GM23338 (cell line): ENCODE measurements at regions not wholly inside any gene's neighbourhood (a gene's known extent, or its start where the extent isn't known, plus 50 kb on each side); places are given as distances from the start of the nearest gene placed in this dataset.

Source experiments
- ATAC-seq: fragments of 200-7000 bp; cut with Tn5 transposase; 3 replicates; pipeline ENCODE4 v1.9.1; 2020
- DNase-seq: peaks from one replicate; pipeline ENCODE4 v3.0.0-alpha.2; 2015; ENCODE audit warnings: low spot score
- H2AFZ ChIP-seq: fragments of 200-600 bp; sonication (generic); 2 replicates; pipeline ENCODE4 v1.8.0; 2016; ENCODE audit warnings: antibody characterized with exemption, mild to moderate bottlenecking, moderate library complexity
- H3F3A ChIP-seq: fragments of 200-600 bp; sonication (generic); replicated peaks from 2 replicates; pipeline ENCODE4 v1.8.0; 2017; ENCODE audit warnings: antibody characterized with exemption, mixed run types, low read depth
- H3K27ac ChIP-seq: fragments of 200-600 bp; sonication (generic); 2 replicates; pipeline ENCODE4 v1.6.1; 2016; ENCODE audit warnings: low read depth
- H3K27me3 ChIP-seq: fragments of 200-600 bp; sonication (generic); 2 replicates; pipeline ENCODE4 v1.8.0; 2016; ENCODE audit warnings: mild to moderate bottlenecking, mixed run types, moderate library complexity; ENCODE audit not compliant: insufficient read depth
- H3K36me3 ChIP-seq: fragments of 200-600 bp; sonication (generic); 2 replicates; pipeline ENCODE4 v1.8.0; 2016; ENCODE audit warnings: mild to moderate bottlenecking; ENCODE audit not compliant: insufficient read depth
- H3K4me1 ChIP-seq: fragments of 200-600 bp; sonication (generic); 2 replicates; pipeline ENCODE4 v1.8.0; 2016; ENCODE audit warnings: mild to moderate bottlenecking, moderate library complexity; ENCODE audit not compliant: insufficient read depth
- H3K4me2 ChIP-seq: fragments of 200-600 bp; sonication (generic); 2 replicates; pipeline ENCODE4 v1.7.1; 2017; ENCODE audit warnings: mixed run types
- H3K4me3 ChIP-seq: fragments of 200-600 bp; sonication (generic); 2 replicates; pipeline ENCODE4 v1.6.1; 2016; ENCODE audit warnings: mixed run types
- H3K79me2 ChIP-seq: fragments of 200-600 bp; sonication (generic); replicated peaks from 2 replicates; pipeline ENCODE4 v1.8.0; 2017; ENCODE audit warnings: mild to moderate bottlenecking; ENCODE audit not compliant: insufficient read depth
- H3K9me2 ChIP-seq: fragments of 200-600 bp; sonication (generic); 2 replicates; pipeline ENCODE4 v1.8.0; 2017; ENCODE audit not compliant: insufficient read depth
- H4K20me1 ChIP-seq: fragments of 200-600 bp; sonication (generic); replicated peaks from 2 replicates; pipeline ENCODE4 v1.8.0; 2017; ENCODE audit warnings: mild to moderate bottlenecking; ENCODE audit not compliant: insufficient read depth
- H3K27ac Mint-ChIP-seq: 2 replicates; pipeline ENCODE4 v1.8.0; 2020; ENCODE audit warnings: inconsistent platforms, mild to moderate bottlenecking, moderate library complexity, mixed read lengths
- H3K27me3 Mint-ChIP-seq: 3 replicates; pipeline ENCODE4 v1.8.0; 2022; ENCODE audit warnings: low read depth, mild to moderate bottlenecking, moderate library complexity, mixed read lengths, inconsistent platforms; ENCODE audit not compliant: insufficient read depth, poor library complexity
- H3K36me3 Mint-ChIP-seq: 3 replicates; pipeline ENCODE4 v1.8.0; 2021; ENCODE audit warnings: low read depth, mild to moderate bottlenecking, inconsistent platforms, moderate library complexity, mixed read lengths
- H3K4me1 Mint-ChIP-seq: 3 replicates; pipeline ENCODE4 v1.8.0; 2020; ENCODE audit warnings: mild to moderate bottlenecking, inconsistent platforms, mixed read lengths
- H3K4me3 Mint-ChIP-seq: 3 replicates; pipeline ENCODE4 v1.8.0; 2021; ENCODE audit warnings: moderate library complexity, mild to moderate bottlenecking, inconsistent platforms, mixed read lengths
- H3K9me3 Mint-ChIP-seq: 3 replicates; pipeline ENCODE4 v1.8.0; 2020; ENCODE audit warnings: moderate library complexity, mild to moderate bottlenecking, inconsistent platforms, mixed read lengths
- CREB1 ChIP-seq: fragments of 250-450 bp; sonication (Bioruptor Pico); IDR thresholded peaks from 2 replicates; pipeline ENCODE4 v1.5.0; 2020; ENCODE audit warnings: low read depth, mild to moderate bottlenecking, moderate library complexity
- EZH2 ChIP-seq: fragments of 200-600 bp; sonication (generic); IDR thresholded peaks from one replicate; pipeline ENCODE4 v1.8.0; 2017; ENCODE audit warnings: antibody characterized with exemption, mild to moderate bottlenecking, low read depth; ENCODE audit not compliant: unreplicated experiment
- EZH2phosphoT487 ChIP-seq: fragments of 200-600 bp; sonication (generic); IDR thresholded peaks from one replicate; pipeline ENCODE4 v1.8.1; 2018; ENCODE audit warnings: antibody characterized with exemption; ENCODE audit not compliant: unreplicated experiment
- JUNB ChIP-seq: IDR thresholded peaks from one replicate; pipeline ENCODE4 v1.6.1; 2016; ENCODE audit warnings: antibody characterized with exemption; ENCODE audit not compliant: unreplicated experiment
- NANOG ChIP-seq: IDR thresholded peaks from 2 replicates; pipeline ENCODE4 v1.6.1; 2016; ENCODE audit warnings: antibody characterized with exemption, borderline replicate concordance
- POLR2AphosphoS5 ChIP-seq: IDR thresholded peaks from 2 replicates; pipeline ENCODE4 v1.6.1; 2016; ENCODE audit warnings: antibody characterized with exemption, low read depth
- REST ChIP-seq: IDR thresholded peaks from one replicate; pipeline ENCODE4 v1.6.1; 2018; ENCODE audit warnings: antibody characterized with exemption; ENCODE audit not compliant: unreplicated experiment
- STAT1 ChIP-seq: IDR thresholded peaks from one replicate; pipeline ENCODE4 v1.6.1; 2016; ENCODE audit warnings: antibody characterized with exemption; ENCODE audit not compliant: unreplicated experiment
- ZNF114 ChIP-seq: fragments of 250-450 bp; sonication (Bioruptor Pico); IDR thresholded peaks from 2 replicates; pipeline ENCODE4 v1.5.0; 2020; ENCODE audit warnings: mild to moderate bottlenecking, moderate library complexity
- ZNF331 ChIP-seq: fragments of 250-450 bp; sonication (Bioruptor Pico); IDR thresholded peaks from 2 replicates; pipeline ENCODE4 v1.5.0; 2020; ENCODE audit warnings: low read depth, mild to moderate bottlenecking, moderate library complexity
- TF ChIP-seq, protein P1 (sequence below): fragments of 250-450 bp; sonication (Bioruptor Pico); IDR thresholded peaks from 2 replicates; pipeline ENCODE4 v1.5.0; 2020; ENCODE audit warnings: mild to moderate bottlenecking, moderate library complexity
- TF ChIP-seq, protein P2 (sequence below), 2 experiments: fragments of 200-600 bp in 1 of 2; sonication (generic) in 1 of 2; conservative IDR thresholded peaks; 2 replicates each; pipeline versions ENCODE4 v1.5.1 to v1.6.1; 2016 to 2017; ENCODE audit warnings: antibody characterized with exemption in 2 of 2, low read depth in 2 of 2, mild to moderate bottlenecking in 2 of 2, moderate library complexity in 1 of 2
- TF ChIP-seq, protein P3 (sequence below): IDR thresholded peaks from 2 replicates; pipeline ENCODE4 v1.6.1; 2016; ENCODE audit warnings: antibody characterized with exemption

GRCh38 chr2:195382186-195382585 is 274.8 kb upstream of the SLC39A10 start:
- no peak for ATAC-seq
- H3K4me2 ChIP-seq, result no peak overlapping the region
- peaks cover 3% of the 10 kb centered on the region; the same call in 2 of the 3 replicates for H3K9me3 Mint-ChIP-seq

More at GRCh38 chr2:195382186-195382585, 274.8 kb upstream of the SLC39A10 start:
- no peaks in the 10 kb centered on the region for H3K4me1 ChIP-seq
- H3K27me3 ChIP-seq, result no peaks in the 10 kb centered on the region
- DNase-seq, result no peak
- Mint-ChIP-seq H3K27me3 (no peaks in the 10 kb centered on the region), H3K27ac (no peak overlapping the region), H3K4me1 (no peaks in the 10 kb centered on the region; the same call in 2 of the 3 replicates), H3K36me3 (peaks cover 5% of the 10 kb centered on the region; the same call in 2 of the 3 replicates), H3K4me3 (no peak overlapping the region)
- no peaks in the 10 kb centered on the region for H3K9me2 ChIP-seq
- no peak overlapping the region for H3K4me3 ChIP-seq
- H4K20me1 ChIP-seq, result no peaks in the 10 kb centered on the region
- no peak overlapping the region for H2AFZ ChIP-seq
- H3K27ac ChIP-seq, result no peak overlapping the region
- TF ChIP-seq CREB1 (CRISPR knock-in tag) (no peak), ZNF114 (CRISPR knock-in tag) (no peak), EZH2 (no peak), NANOG (no peak), ZNF331 (no peak), EZH2phosphoT487 (no peak), REST (no peak), JUNB (no peak), STAT1 (no peak), POLR2AphosphoS5 (no peak)
- TF ChIP-seq, protein P1, sequence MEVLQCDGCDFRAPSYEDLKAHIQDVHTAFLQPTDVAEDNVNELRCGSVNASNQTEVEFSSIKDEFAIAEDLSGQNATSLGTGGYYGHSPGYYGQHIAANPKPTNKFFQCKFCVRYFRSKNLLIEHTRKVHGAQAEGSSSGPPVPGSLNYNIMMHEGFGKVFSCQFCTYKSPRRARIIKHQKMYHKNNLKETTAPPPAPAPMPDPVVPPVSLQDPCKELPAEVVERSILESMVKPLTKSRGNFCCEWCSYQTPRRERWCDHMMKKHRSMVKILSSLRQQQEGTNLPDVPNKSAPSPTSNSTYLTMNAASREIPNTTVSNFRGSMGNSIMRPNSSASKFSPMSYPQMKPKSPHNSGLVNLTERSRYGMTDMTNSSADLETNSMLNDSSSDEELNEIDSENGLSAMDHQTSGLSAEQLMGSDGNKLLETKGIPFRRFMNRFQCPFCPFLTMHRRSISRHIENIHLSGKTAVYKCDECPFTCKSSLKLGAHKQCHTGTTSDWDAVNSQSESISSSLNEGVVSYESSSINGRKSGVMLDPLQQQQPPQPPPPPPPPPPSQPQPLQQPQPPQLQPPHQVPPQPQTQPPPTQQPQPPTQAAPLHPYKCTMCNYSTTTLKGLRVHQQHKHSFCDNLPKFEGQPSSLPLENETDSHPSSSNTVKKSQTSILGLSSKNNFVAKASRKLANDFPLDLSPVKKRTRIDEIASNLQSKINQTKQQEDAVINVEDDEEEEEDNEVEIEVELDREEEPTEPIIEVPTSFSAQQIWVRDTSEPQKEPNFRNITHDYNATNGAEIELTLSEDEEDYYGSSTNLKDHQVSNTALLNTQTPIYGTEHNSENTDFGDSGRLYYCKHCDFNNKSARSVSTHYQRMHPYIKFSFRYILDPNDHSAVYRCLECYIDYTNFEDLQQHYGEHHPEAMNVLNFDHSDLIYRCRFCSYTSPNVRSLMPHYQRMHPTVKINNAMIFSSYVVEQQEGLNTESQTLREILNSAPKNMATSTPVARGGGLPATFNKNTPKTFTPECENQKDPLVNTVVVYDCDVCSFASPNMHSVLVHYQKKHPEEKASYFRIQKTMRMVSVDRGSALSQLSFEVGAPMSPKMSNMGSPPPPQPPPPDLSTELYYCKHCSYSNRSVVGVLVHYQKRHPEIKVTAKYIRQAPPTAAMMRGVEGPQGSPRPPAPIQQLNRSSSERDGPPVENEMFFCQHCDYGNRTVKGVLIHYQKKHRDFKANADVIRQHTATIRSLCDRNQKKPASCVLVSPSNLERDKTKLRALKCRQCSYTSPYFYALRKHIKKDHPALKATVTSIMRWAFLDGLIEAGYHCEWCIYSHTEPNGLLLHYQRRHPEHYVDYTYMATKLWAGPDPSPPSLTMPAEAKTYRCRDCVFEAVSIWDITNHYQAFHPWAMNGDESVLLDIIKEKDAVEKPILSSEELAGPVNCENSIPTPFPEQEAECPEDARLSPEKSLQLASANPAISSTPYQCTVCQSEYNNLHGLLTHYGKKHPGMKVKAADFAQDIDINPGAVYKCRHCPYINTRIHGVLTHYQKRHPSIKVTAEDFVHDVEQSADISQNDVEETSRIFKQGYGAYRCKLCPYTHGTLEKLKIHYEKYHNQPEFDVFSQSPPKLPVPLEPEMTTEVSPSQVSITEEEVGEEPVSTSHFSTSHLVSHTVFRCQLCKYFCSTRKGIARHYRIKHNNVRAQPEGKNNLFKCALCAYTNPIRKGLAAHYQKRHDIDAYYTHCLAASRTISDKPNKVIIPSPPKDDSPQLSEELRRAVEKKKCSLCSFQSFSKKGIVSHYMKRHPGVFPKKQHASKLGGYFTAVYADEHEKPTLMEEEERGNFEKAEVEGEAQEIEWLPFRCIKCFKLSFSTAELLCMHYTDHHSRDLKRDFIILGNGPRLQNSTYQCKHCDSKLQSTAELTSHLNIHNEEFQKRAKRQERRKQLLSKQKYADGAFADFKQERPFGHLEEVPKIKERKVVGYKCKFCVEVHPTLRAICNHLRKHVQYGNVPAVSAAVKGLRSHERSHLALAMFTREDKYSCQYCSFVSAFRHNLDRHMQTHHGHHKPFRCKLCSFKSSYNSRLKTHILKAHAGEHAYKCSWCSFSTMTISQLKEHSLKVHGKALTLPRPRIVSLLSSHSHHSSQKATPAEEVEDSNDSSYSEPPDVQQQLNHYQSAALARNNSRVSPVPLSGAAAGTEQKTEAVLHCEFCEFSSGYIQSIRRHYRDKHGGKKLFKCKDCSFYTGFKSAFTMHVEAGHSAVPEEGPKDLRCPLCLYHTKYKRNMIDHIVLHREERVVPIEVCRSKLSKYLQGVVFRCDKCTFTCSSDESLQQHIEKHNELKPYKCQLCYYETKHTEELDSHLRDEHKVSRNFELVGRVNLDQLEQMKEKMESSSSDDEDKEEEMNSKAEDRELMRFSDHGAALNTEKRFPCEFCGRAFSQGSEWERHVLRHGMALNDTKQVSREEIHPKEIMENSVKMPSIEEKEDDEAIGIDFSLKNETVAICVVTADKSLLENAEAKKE (CRISPR knock-in tag), result no peak
- TF ChIP-seq, protein P2, sequence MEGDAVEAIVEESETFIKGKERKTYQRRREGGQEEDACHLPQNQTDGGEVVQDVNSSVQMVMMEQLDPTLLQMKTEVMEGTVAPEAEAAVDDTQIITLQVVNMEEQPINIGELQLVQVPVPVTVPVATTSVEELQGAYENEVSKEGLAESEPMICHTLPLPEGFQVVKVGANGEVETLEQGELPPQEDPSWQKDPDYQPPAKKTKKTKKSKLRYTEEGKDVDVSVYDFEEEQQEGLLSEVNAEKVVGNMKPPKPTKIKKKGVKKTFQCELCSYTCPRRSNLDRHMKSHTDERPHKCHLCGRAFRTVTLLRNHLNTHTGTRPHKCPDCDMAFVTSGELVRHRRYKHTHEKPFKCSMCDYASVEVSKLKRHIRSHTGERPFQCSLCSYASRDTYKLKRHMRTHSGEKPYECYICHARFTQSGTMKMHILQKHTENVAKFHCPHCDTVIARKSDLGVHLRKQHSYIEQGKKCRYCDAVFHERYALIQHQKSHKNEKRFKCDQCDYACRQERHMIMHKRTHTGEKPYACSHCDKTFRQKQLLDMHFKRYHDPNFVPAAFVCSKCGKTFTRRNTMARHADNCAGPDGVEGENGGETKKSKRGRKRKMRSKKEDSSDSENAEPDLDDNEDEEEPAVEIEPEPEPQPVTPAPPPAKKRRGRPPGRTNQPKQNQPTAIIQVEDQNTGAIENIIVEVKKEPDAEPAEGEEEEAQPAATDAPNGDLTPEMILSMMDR (conservative IDR thresholded peaks at IDR 0.05; ENCODE audit: low read depth in 2 of 2), result no peak
- TF ChIP-seq, protein P3, sequence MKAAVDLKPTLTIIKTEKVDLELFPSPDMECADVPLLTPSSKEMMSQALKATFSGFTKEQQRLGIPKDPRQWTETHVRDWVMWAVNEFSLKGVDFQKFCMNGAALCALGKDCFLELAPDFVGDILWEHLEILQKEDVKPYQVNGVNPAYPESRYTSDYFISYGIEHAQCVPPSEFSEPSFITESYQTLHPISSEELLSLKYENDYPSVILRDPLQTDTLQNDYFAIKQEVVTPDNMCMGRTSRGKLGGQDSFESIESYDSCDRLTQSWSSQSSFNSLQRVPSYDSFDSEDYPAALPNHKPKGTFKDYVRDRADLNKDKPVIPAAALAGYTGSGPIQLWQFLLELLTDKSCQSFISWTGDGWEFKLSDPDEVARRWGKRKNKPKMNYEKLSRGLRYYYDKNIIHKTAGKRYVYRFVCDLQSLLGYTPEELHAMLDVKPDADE, result no peak
- H3K36me3 ChIP-seq, result no peaks in the 10 kb centered on the region
- no peaks in the 10 kb centered on the region for H3K79me2 ChIP-seq
- H3F3A ChIP-seq, result no peaks in the 10 kb centered on the region
